Activated CD4-positive, alpha-beta T cell treated with anti-CD3 and anti-CD28 coated beads for 4 hours (primary cell): ENCODE measurements at regions not wholly inside any gene's neighbourhood (a gene's known extent, or its start where the extent isn't known, plus 50 kb on each side); places are given as distances from the start of the nearest gene placed in this dataset.
"Not testable (repeated sequence)": the region's sequence is repeated elsewhere in the genome, so short reads cannot be mapped to it uniquely, and the experiment has no call there.

Experiments
- DNase-seq, 2 donors: peaks; one replicate each; pipeline ENCODE4 v3.0.0-alpha.2; 2020

GRCh38 chr1:120941066-120941465 lies 51.5 kb downstream of the PPIAL4A start:
- not testable (repeated sequence) for DNase-seq

- DNase-seq: peak in 1 of 2 donors; percentile 37
Observed at GRCh38 chr1:120941836-120942217, 52.3 kb downstream of the PPIAL4A start.

GRCh38 chr1:120942218-120942944 lies 52.8 kb downstream of the PPIAL4A start:
- peak; percentile 65 to 78 for DNase-seq

GRCh38 chr1:120942945-120943319 lies 53.4 kb downstream of the PPIAL4A start:
- not testable (repeated sequence) for DNase-seq

- not testable (repeated sequence) for DNase-seq
Observed at GRCh38 chr1:120944691-120945090, 55.1 kb downstream of the PPIAL4A start.

GRCh38 chr1:120945122-120945521 lies 55.6 kb downstream of the PPIAL4A start:
- not testable (repeated sequence) for DNase-seq

- DNase-seq: not testable (repeated sequence)
Observed at GRCh38 chr1:120947114-120947513, 57.5 kb downstream of the PPIAL4A start.

GRCh38 chr1:120949724-120950123 lies 60.2 kb downstream of the PPIAL4A start:
- not testable (repeated sequence) for DNase-seq

- DNase-seq: not testable (repeated sequence)
Observed at GRCh38 chr1:120950633-120951032, 61.1 kb downstream of the PPIAL4A start.

GRCh38 chr1:120951100-120951499 lies 61.5 kb downstream of the PPIAL4A start:
- DNase-seq: not testable (repeated sequence)

- not testable (repeated sequence) for DNase-seq
Observed at GRCh38 chr1:120952207-120952870, 62.8 kb downstream of the PPIAL4A start.

- DNase-seq: not testable (repeated sequence)
Observed at GRCh38 chr1:120952871-120953265, 63.3 kb downstream of the PPIAL4A start.

GRCh38 chr1:120954736-120955135 lies 65.2 kb downstream of the PPIAL4A start:
- DNase-seq: no peak

- DNase-seq: not testable (repeated sequence)
Observed at GRCh38 chr1:120955961-120956360, 66.4 kb downstream of the PPIAL4A start.

GRCh38 chr1:120966018-120966417 lies 76.4 kb downstream of the PPIAL4A start:
- not testable (repeated sequence) for DNase-seq

- not testable (repeated sequence) for DNase-seq
Observed at GRCh38 chr1:120972863-120973262, 83.3 kb downstream of the PPIAL4A start.

- not testable (repeated sequence) for DNase-seq
Observed at GRCh38 chr1:120973836-120974235, 84.3 kb downstream of the PPIAL4A start.

- not testable (repeated sequence) for DNase-seq
Observed at GRCh38 chr1:120977279-120977678, 87.7 kb downstream of the PPIAL4A start.

GRCh38 chr1:120981489-120982094 lies 92.0 kb downstream of the PPIAL4A start:
- DNase-seq: not testable (repeated sequence)

- DNase-seq: not testable (repeated sequence)
Observed at GRCh38 chr1:120994614-120995013, 105.0 kb downstream of the PPIAL4A start.

- DNase-seq: not testable (repeated sequence)
Observed at GRCh38 chr1:120995025-120995424, 105.5 kb downstream of the PPIAL4A start.

- not testable (repeated sequence) for DNase-seq
Observed at GRCh38 chr1:121001090-121001726, 111.6 kb downstream of the PPIAL4A start.

- not testable (repeated sequence) for DNase-seq
Observed at GRCh38 chr1:121003230-121003629, 113.7 kb downstream of the PPIAL4A start.
